Naive B cell (primary cell): ENCODE measurements at regions not wholly inside any gene's neighbourhood (a gene's known extent, or its start where the extent isn't known, plus 50 kb on each side); places are given as distances from the start of the nearest gene placed in this dataset.
"Not testable (repeated sequence)": the region's sequence is repeated elsewhere in the genome, so short reads cannot be mapped to it uniquely, and the experiment has no call there.

Experiments
- ATAC-seq, 2 donors: fragments of 150-1000 bp; cut with Tn5 transposase; 2 replicates each; pipeline ENCODE4 v1.10.0; 2021; ENCODE audit warnings: low read depth in 2 of 2, mild to moderate bottlenecking in 2 of 2, moderate library complexity in 2 of 2
- DNase-seq: peaks from one replicate; pipeline ENCODE4 v3.0.0; 2022
- H3K27ac Mint-ChIP-seq, 6 donors: one replicate each; pipeline ENCODE4 v1.8.0; 2020 to 2022; ENCODE audit warnings: mild to moderate bottlenecking in 6 of 6, mixed read lengths in 6 of 6, moderate library complexity in 5 of 6, inconsistent platforms in 2 of 6
- H3K27me3 Mint-ChIP-seq, 3 donors: one replicate each; pipeline ENCODE4 v1.8.0; 2021 to 2022; ENCODE audit warnings: mixed read lengths in 3 of 3, mild to moderate bottlenecking in 1 of 3
- H3K36me3 Mint-ChIP-seq, 2 donors: one replicate each; pipeline ENCODE4 v1.8.0; 2020 to 2022; ENCODE audit warnings: mixed read lengths in 2 of 2, inconsistent platforms in 1 of 2, mild to moderate bottlenecking in 1 of 2
- H3K4me1 Mint-ChIP-seq, 3 donors: one replicate each; pipeline ENCODE4 v1.8.0; 2020 to 2022; ENCODE audit warnings: mixed read lengths in 3 of 3, inconsistent platforms in 1 of 3, mild to moderate bottlenecking in 1 of 3, moderate library complexity in 1 of 3
- H3K4me3 Mint-ChIP-seq, 8 donors: one replicate each; pipeline ENCODE4 v1.8.0; 2020 to 2022; ENCODE audit warnings: mild to moderate bottlenecking in 8 of 8, mixed read lengths in 8 of 8, moderate library complexity in 8 of 8, inconsistent platforms in 2 of 8
- H3K9me3 Mint-ChIP-seq, 7 donors: one replicate each; pipeline ENCODE4 v1.8.0; 2020 to 2022; ENCODE audit warnings: mixed read lengths in 7 of 7, mild to moderate bottlenecking in 5 of 7, inconsistent platforms in 2 of 7, moderate library complexity in 1 of 7

DNA sequence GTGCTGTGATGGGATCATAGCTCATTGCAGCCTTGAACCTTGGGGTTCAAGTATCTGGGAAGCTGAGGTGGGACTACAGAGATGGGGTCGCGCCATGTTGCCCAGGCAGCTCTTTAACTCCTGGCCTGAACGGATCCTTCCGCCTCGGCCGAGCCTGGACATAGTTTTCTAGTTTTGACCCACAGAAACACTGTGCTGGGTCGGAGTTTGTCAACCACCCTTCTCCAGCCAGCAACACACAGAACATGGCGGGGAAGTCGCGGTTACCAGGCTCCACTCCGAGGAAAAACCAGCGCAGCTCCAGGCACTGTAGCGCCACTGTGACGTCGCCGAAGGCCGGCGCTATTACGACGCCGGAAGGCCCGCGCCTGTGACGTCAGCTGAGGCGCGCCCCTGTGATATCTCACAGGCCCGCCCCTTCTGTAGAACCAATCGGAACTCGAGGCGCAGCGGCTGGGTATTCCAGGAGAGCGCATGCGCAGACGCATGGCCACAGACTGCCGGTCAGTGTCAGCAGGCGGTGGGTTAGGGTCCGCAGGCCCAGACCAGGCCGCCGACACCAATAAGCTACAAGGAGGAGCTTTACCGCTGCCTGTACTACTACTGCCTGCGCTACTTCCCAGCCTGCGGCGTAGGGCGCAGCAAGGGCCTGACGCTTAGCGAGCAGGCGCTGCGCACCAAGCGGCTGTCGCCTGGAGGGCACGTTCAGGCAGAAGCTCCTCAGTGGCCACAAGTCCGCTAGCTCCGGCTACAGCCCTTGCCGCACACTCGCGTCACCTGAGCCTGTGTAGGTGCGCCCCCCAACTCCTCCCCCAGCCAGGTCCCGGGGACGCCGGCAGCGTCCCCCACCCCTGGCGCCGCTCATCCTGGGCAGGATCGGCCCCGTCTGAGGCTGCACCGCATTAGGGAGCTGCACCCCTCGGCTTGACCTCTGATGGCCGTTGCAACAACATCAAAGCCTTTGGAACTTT, 135.2 kb upstream of the KCTD7 start:
- peaks cover 4 to 48% (median 8%) of the 10 kb centered on the region in 3 donors for H3K4me1 Mint-ChIP-seq
- H3K27ac Mint-ChIP-seq, result peak overlapping the region; percentile 97 to 100 (median 98)
- DNase-seq, result peak; percentile 96
- peak overlapping the region; percentile 86 to 98 (median 95) for H3K4me3 Mint-ChIP-seq
- H3K36me3 Mint-ChIP-seq, result no peaks in the 10 kb centered on the region
- H3K27me3 Mint-ChIP-seq, result no peaks in the 10 kb centered on the region
- peak; percentile 93 to 94 for ATAC-seq
- no peaks in the 10 kb centered on the region for H3K9me3 Mint-ChIP-seq

DNA sequence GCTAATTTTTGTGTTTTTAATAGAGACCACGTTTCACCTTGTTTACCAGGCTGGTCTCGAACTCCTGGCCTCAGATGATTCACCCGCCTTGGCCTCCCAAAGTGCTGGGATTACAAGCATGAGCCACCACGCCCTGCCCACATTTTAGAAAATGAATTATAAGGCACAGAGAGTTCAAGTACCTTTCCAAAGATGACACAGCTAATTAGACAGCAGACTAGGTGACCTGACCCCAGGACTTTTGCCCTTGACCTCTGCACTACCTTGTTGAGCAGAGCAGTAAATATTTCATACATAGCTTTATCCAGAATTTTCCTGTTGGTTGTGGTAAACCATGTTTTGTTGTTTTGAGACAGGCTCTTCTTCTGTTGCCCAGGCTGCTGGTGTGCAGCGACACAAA, 131.3 kb upstream of the KCTD7 start:
- peak overlapping the region in 4 of 6 donors; percentile 42 to 68 (median 59) for H3K27ac Mint-ChIP-seq
- H3K36me3 Mint-ChIP-seq, result no peaks in the 10 kb centered on the region
- ATAC-seq, result no peak
- peaks cover under 1 to 37% (median 4%) of the 10 kb centered on the region in 3 donors for H3K4me1 Mint-ChIP-seq
- no peaks in the 10 kb centered on the region for H3K27me3 Mint-ChIP-seq
- DNase-seq, result no peak
- peak overlapping the region in 2 of 8 donors; percentile 44 to 64 for H3K4me3 Mint-ChIP-seq
- H3K9me3 Mint-ChIP-seq, result no peaks in the 10 kb centered on the region

GRCh38 chr7:66500087-66500486, 128.6 kb upstream of the KCTD7 start:
- H3K4me1 Mint-ChIP-seq, result peaks cover 0 to 19% (median 4%) of the 10 kb centered on the region in 3 donors
- H3K9me3 Mint-ChIP-seq, result no peaks in the 10 kb centered on the region
- H3K27me3 Mint-ChIP-seq, result peaks cover 0 to 9% (median 0%) of the 10 kb centered on the region in 3 donors
- peak overlapping the region in 2 of 6 donors; percentile 72 to 86 for H3K27ac Mint-ChIP-seq
- ATAC-seq (no peak), DNase-seq (no peak)
- H3K36me3 Mint-ChIP-seq, result no peaks in the 10 kb centered on the region
- H3K4me3 Mint-ChIP-seq, result peak overlapping the region in 1 of 8 donors; percentile 16

- peak overlapping the region in 1 of 6 donors; percentile 39 for H3K27ac Mint-ChIP-seq
- H3K4me3 Mint-ChIP-seq, result no peak overlapping the region
- H3K4me1 Mint-ChIP-seq, result peaks cover 0 to 7% (median 0%) of the 10 kb centered on the region in 3 donors
- ATAC-seq, result no peak
- peaks cover under 1 to 33% (median 4%) of the 10 kb centered on the region in 3 donors for H3K27me3 Mint-ChIP-seq
- no peaks in the 10 kb centered on the region for H3K36me3 Mint-ChIP-seq
- no peaks in the 10 kb centered on the region for H3K9me3 Mint-ChIP-seq
- DNase-seq, result no peak
These were observed 126.2 kb upstream of the KCTD7 start for GRCh38 chr7:66502230-66503035.

DNA sequence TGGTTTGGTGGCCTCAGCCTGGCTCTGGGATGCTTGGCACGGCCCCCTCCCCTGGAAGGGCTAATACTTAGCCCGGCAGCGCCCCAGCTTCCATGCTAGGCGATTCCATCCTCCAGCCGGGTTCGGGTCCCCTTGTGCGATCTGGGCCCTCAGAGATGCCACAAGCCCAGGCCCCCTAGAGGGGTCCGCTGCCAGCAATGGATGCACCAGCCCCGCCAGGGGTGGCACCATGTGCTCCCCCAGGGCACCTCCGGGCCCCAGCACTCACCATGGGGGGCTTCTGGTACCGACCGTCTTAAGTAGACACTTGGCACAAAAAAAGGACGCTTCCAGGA, 125.7 kb upstream of the KCTD7 start:
- Mint-ChIP-seq H3K27me3 (peaks cover 5 to 36% (median 8%) of the 10 kb centered on the region in 3 donors), H3K36me3 (no peaks in the 10 kb centered on the region), H3K27ac (no peak overlapping the region), H3K4me3 (no peak overlapping the region), H3K9me3 (no peaks in the 10 kb centered on the region), H3K4me1 (peaks cover 0 to 5% (median 0%) of the 10 kb centered on the region in 3 donors)
- DNase-seq (no peak), ATAC-seq (no peak)

- no peaks in the 10 kb centered on the region for H3K9me3 Mint-ChIP-seq
- H3K27me3 Mint-ChIP-seq, result peaks cover 8 to 39% (median 10%) of the 10 kb centered on the region in 3 donors
- no peaks in the 10 kb centered on the region for H3K36me3 Mint-ChIP-seq
- ATAC-seq (no peak), DNase-seq (no peak)
- H3K4me3 Mint-ChIP-seq, result peak overlapping the region in 1 of 8 donors; percentile 61
- H3K27ac Mint-ChIP-seq, result no peak overlapping the region
- peaks cover 0 to 5% (median 0%) of the 10 kb centered on the region in 3 donors for H3K4me1 Mint-ChIP-seq
These were observed 125.1 kb upstream of the KCTD7 start for GRCh38 chr7:66503551-66504031.

DNA sequence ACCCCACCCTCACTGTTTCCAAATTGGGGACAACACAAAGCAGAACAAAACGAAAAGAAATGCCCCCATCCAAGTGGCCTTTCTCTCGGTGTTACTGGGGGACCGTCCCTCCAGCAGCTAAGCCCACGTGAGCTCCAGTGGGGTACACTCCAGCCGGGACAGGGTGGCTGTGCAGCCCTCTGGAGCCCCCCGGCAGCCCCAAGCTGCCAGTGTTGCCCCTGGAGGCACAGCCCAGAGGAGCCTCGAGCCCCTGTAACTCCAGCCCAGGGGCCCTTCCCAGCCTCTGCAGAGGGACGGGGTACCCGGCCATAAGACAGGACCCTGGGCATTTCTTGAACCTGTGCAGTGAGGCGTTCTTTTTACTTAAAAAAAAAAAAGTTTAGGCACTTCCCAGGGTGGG, 124.5 kb upstream of the KCTD7 start:
- H3K36me3 Mint-ChIP-seq, result no peaks in the 10 kb centered on the region
- H3K4me3 Mint-ChIP-seq, result peak overlapping the region in 1 of 8 donors; percentile 42
- ATAC-seq (no peak), DNase-seq (no peak)
- H3K27me3 Mint-ChIP-seq, result peaks cover 8 to 42% (median 15%) of the 10 kb centered on the region in 3 donors
- peaks cover 0 to 5% (median 0%) of the 10 kb centered on the region in 3 donors for H3K4me1 Mint-ChIP-seq
- no peaks in the 10 kb centered on the region for H3K9me3 Mint-ChIP-seq
- H3K27ac Mint-ChIP-seq, result no peak overlapping the region

- Mint-ChIP-seq H3K27ac (no peak overlapping the region), H3K36me3 (no peaks in the 10 kb centered on the region), H3K9me3 (no peaks in the 10 kb centered on the region), H3K4me1 (peaks cover 0 to 5% (median 0%) of the 10 kb centered on the region in 3 donors), H3K4me3 (no peak overlapping the region), H3K27me3 (peaks cover 8 to 42% (median 15%) of the 10 kb centered on the region in 3 donors)
- ATAC-seq (no peak), DNase-seq (no peak)
These were observed 123.7 kb upstream of the KCTD7 start for GRCh38 chr7:66505009-66505408.

- no peaks in the 10 kb centered on the region for H3K36me3 Mint-ChIP-seq
- ATAC-seq, result peak; percentile 21 to 35
- H3K4me1 Mint-ChIP-seq, result peaks cover 0 to 5% (median 0%) of the 10 kb centered on the region in 3 donors
- no peaks in the 10 kb centered on the region for H3K9me3 Mint-ChIP-seq
- peak overlapping the region in 1 of 6 donors; percentile 87 for H3K27ac Mint-ChIP-seq
- DNase-seq, result no peak
- peak overlapping the region in 7 of 8 donors; percentile 35 to 76 (median 49) for H3K4me3 Mint-ChIP-seq
- H3K27me3 Mint-ChIP-seq, result peaks cover 8 to 42% (median 15%) of the 10 kb centered on the region in 3 donors
These were observed 122.9 kb upstream of the KCTD7 start for GRCh38 chr7:66505531-66506451.

GRCh38 chr7:66506703-66507102, 122.0 kb upstream of the KCTD7 start:
- Mint-ChIP-seq H3K4me3 (peak overlapping the region in 2 of 8 donors; percentile 10 to 54), H3K27me3 (peaks cover 8 to 48% (median 15%) of the 10 kb centered on the region in 3 donors)
- H3K27ac Mint-ChIP-seq, DNase-seq, H3K36me3 Mint-ChIP-seq, ATAC-seq, H3K4me1 Mint-ChIP-seq, H3K9me3 Mint-ChIP-seq: not testable (repeated sequence)

- peak overlapping the region in 1 of 8 donors; percentile 29 for H3K4me3 Mint-ChIP-seq
- H3K9me3 Mint-ChIP-seq, result no peaks in the 10 kb centered on the region
- H3K27me3 Mint-ChIP-seq, result peaks cover 8 to 48% (median 15%) of the 10 kb centered on the region in 3 donors
- DNase-seq (no peak), ATAC-seq (no peak)
- H3K4me1 Mint-ChIP-seq, result peaks cover 0 to 5% (median 0%) of the 10 kb centered on the region in 3 donors
- no peaks in the 10 kb centered on the region for H3K36me3 Mint-ChIP-seq
- no peak overlapping the region for H3K27ac Mint-ChIP-seq
These were observed 120.9 kb upstream of the KCTD7 start for GRCh38 chr7:66507764-66508296.

DNA sequence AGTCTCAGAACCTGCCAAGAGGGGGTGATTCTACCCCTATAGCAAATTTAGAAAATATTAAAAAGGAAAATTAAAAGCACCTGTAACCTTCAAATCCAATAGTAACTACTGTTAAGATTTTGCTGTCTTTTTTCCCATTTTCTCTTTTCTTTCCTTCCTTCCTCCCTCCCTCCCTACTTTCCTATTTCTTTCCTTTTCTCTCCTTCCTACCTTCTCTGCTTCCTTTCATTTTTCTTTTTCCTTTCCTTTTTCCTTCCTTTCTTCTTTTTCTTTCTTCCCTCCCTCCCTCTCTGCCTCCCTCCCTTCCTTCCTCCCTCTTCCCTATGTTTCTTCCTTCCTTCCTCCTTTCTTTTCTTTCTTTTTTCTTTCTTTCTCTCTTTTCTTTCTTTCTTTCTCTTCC, 120.2 kb upstream of the KCTD7 start:
- no peak overlapping the region for H3K27ac Mint-ChIP-seq
- no peaks in the 10 kb centered on the region for H3K36me3 Mint-ChIP-seq
- no peaks in the 10 kb centered on the region for H3K9me3 Mint-ChIP-seq
- no peak overlapping the region for H3K4me3 Mint-ChIP-seq
- H3K4me1 Mint-ChIP-seq, result peaks cover 0 to 5% (median 0%) of the 10 kb centered on the region in 3 donors
- DNase-seq (no peak), ATAC-seq (no peak)
- peaks cover 8 to 48% (median 15%) of the 10 kb centered on the region in 3 donors for H3K27me3 Mint-ChIP-seq
